Effector memory CD8-positive, alpha-beta T cell (primary cell): ENCODE measurements at regions not wholly inside any gene's neighbourhood (a gene's known extent, or its start where the extent isn't known, plus 50 kb on each side); places are given as distances from the start of the nearest gene placed in this dataset.

ENCODE experiments used
- ATAC-seq: fragments of 150-1000 bp; cut with Tn5 transposase; replicated peaks from 2 replicates; pipeline ENCODE4 v1.10.0; 2021; ENCODE audit warnings: mild to moderate bottlenecking, moderate library complexity
- DNase-seq, 3 experiments: peaks; one replicate each; pipeline ENCODE4 v3.0.0; 2021
- H3K27ac Mint-ChIP-seq, 2 donors: one replicate each; pipeline ENCODE4 v1.8.0; 2022; ENCODE audit warnings: mild to moderate bottlenecking in 2 of 2, mixed read lengths in 2 of 2, moderate library complexity in 2 of 2
- H3K27me3 Mint-ChIP-seq, 2 donors: one replicate each; pipeline ENCODE4 v1.8.0; 2022; ENCODE audit warnings: mixed read lengths in 2 of 2
- H3K36me3 Mint-ChIP-seq: one replicate; pipeline ENCODE4 v1.8.0; 2022; ENCODE audit warnings: mild to moderate bottlenecking, moderate library complexity, mixed read lengths; ENCODE audit not compliant: insufficient read depth
- H3K4me1 Mint-ChIP-seq, 2 donors: one replicate each; pipeline ENCODE4 v1.8.0; 2022; ENCODE audit warnings: low read depth in 2 of 2, mixed read lengths in 2 of 2
- H3K4me3 Mint-ChIP-seq, 2 donors: one replicate each; pipeline ENCODE4 v1.8.0; 2022; ENCODE audit warnings: mild to moderate bottlenecking in 2 of 2, mixed read lengths in 2 of 2, moderate library complexity in 2 of 2
- H3K9me3 Mint-ChIP-seq, 2 donors: one replicate each; pipeline ENCODE4 v1.8.0; 2022; ENCODE audit warnings: mixed read lengths in 2 of 2

GRCh38 chr6:156557251-156557910 lies 219.8 kb upstream of the ARID1B start:
- DNase-seq = no peak
- no peak overlapping the region for H3K27ac Mint-ChIP-seq
- peaks cover 43 to 51% of the 10 kb centered on the region in 2 donors for H3K27me3 Mint-ChIP-seq
- H3K9me3 Mint-ChIP-seq = no peaks in the 10 kb centered on the region
- H3K4me3 Mint-ChIP-seq = no peak overlapping the region
- no peak for ATAC-seq
- H3K36me3 Mint-ChIP-seq = no peaks in the 10 kb centered on the region
- peaks cover 0 to 2% of the 10 kb centered on the region in 2 donors for H3K4me1 Mint-ChIP-seq

DNA sequence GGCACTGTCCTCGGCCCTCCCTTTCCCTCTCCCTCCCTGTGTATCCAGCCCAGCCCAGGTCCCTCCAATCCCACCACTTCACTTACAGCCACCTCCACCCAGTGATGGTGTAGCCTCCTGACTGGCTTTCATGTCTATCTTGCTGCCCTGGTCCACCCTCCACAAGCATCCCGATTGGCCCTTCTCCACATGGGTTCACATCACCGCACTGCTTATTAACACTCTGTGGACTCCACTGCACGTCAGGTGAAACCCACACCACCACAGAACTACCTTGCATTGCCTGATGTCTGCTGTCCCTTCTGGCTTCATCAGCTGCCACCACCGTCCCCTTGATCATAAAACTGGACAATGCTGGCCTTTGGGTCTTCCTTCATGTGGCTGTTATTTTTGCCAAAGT lies 220.4 kb upstream of the ARID1B start:
- Mint-ChIP-seq H3K36me3 (no peaks in the 10 kb centered on the region), H3K27ac (no peak overlapping the region), H3K4me3 (no peak overlapping the region), H3K9me3 (no peaks in the 10 kb centered on the region), H3K27me3 (peaks cover 40 to 47% of the 10 kb centered on the region in 2 donors), H3K4me1 (peaks cover 0 to 2% of the 10 kb centered on the region in 2 donors)
- DNase-seq (no peak), ATAC-seq (no peak)

- Mint-ChIP-seq H3K4me1 (peaks cover 0 to 2% of the 10 kb centered on the region in 2 donors), H3K27me3 (peaks cover 32 to 48% of the 10 kb centered on the region in 2 donors), H3K36me3 (no peaks in the 10 kb centered on the region), H3K9me3 (no peaks in the 10 kb centered on the region), H3K4me3 (no peak overlapping the region), H3K27ac (no peak overlapping the region)
- ATAC-seq (no peak), DNase-seq (no peak)
Observed at GRCh38 chr6:156555116-156555515, 222.1 kb upstream of the ARID1B start.

- peaks cover 28 to 47% of the 10 kb centered on the region in 2 donors for H3K27me3 Mint-ChIP-seq
- peaks cover 0 to 2% of the 10 kb centered on the region in 2 donors for H3K4me1 Mint-ChIP-seq
- no peak overlapping the region for H3K27ac Mint-ChIP-seq
- no peaks in the 10 kb centered on the region for H3K36me3 Mint-ChIP-seq
- no peaks in the 10 kb centered on the region for H3K9me3 Mint-ChIP-seq
- DNase-seq (no peak), ATAC-seq (no peak)
- H3K4me3 Mint-ChIP-seq = no peak overlapping the region
Observed at GRCh38 chr6:156554160-156554559, 223.0 kb upstream of the ARID1B start.

DNA sequence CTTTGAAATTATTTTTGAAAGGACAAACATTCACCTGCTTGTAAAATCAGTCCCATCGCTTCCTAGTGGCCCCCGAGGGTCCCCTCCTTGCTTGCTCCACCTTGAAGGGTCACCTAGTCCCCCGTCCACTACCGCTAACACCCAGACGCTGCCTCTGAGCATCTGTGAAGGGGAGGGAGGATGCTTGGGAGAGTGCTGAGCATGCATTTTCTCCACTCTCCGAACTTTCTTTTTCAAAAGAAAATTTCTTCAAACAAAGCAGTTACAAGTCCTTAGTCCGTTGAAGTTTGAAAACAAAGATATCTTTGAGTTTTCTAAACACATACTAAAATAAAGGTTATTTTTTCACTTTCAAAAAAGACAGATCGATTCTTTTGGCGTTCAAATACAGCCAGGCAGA lies 224.3 kb upstream of the ARID1B start:
- H3K27ac Mint-ChIP-seq = no peak overlapping the region
- peaks cover 0 to 2% of the 10 kb centered on the region in 2 donors for H3K4me1 Mint-ChIP-seq
- H3K9me3 Mint-ChIP-seq = no peaks in the 10 kb centered on the region
- no peak for DNase-seq
- no peaks in the 10 kb centered on the region for H3K36me3 Mint-ChIP-seq
- H3K4me3 Mint-ChIP-seq = no peak overlapping the region
- no peak for ATAC-seq
- H3K27me3 Mint-ChIP-seq = peaks cover 21 to 46% of the 10 kb centered on the region in 2 donors

GRCh38 chr6:156550949-156551348 lies 226.2 kb upstream of the ARID1B start:
- H3K27me3 Mint-ChIP-seq = peaks cover 22 to 38% of the 10 kb centered on the region in 2 donors
- H3K36me3 Mint-ChIP-seq = no peaks in the 10 kb centered on the region
- ATAC-seq = no peak
- no peak overlapping the region for H3K27ac Mint-ChIP-seq
- no peaks in the 10 kb centered on the region for H3K4me1 Mint-ChIP-seq
- H3K9me3 Mint-ChIP-seq = no peaks in the 10 kb centered on the region
- no peak for DNase-seq
- no peak overlapping the region for H3K4me3 Mint-ChIP-seq

DNA sequence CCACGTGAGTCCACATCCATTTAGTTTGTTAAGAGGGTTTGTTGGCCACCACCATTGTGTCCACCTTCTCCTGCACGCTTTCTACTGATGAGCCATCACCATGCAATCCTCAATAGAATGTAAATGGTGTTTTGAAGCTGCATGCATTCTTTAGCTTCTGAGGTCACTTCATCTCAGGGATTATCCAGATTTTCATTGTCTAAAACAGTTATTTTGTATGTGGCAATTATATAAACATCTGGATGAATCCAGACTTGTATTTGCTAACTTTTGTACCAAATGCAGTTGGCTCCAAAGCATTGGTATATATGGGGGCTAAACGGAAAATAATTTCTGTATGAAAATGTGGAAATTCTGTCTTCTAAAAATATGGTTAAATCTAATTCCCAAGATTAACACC lies 231.2 kb upstream of the ARID1B start:
- Mint-ChIP-seq H3K4me1 (peaks cover 0 to 1% of the 10 kb centered on the region in 2 donors), H3K4me3 (no peak overlapping the region), H3K27ac (no peak overlapping the region), H3K9me3 (no peaks in the 10 kb centered on the region), H3K36me3 (no peaks in the 10 kb centered on the region), H3K27me3 (peaks cover 42 to 65% of the 10 kb centered on the region in 2 donors)
- DNase-seq (no peak), ATAC-seq (no peak)

DNA sequence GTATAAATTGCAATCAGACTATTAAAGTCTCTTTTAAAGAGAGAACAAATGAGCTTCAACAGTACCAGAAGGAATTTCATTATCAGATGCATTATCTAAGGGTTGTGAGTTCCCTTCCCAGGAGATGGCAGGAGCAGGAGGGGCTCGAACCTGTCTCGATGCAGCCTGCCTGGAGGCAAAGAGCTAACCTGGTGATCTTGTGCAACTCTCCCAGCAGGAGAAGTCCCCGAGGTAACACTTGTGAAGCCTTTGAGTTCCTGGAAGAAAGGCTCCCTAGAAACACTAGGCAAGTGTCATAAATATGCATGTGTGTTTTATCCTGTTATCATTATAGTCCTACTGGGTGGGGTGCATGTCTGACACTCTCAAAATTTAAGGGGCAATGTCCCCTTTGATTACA lies 232.2 kb upstream of the ARID1B start:
- Mint-ChIP-seq H3K4me3 (no peak overlapping the region), H3K27ac (no peak overlapping the region), H3K27me3 (peaks cover 40 to 56% of the 10 kb centered on the region in 2 donors), H3K9me3 (no peaks in the 10 kb centered on the region), H3K36me3 (no peaks in the 10 kb centered on the region), H3K4me1 (peaks cover 0 to 1% of the 10 kb centered on the region in 2 donors)
- ATAC-seq (no peak), DNase-seq (no peak)

- Mint-ChIP-seq H3K27ac (no peak overlapping the region), H3K4me1 (peaks cover 0 to 1% of the 10 kb centered on the region in 2 donors), H3K27me3 (peaks cover 36 to 49% of the 10 kb centered on the region in 2 donors), H3K9me3 (no peaks in the 10 kb centered on the region), H3K36me3 (no peaks in the 10 kb centered on the region), H3K4me3 (no peak overlapping the region)
- DNase-seq (no peak), ATAC-seq (no peak)
Observed at GRCh38 chr6:156544046-156544445, 233.1 kb upstream of the ARID1B start.

GRCh38 chr6:156543431-156543830 lies 233.7 kb upstream of the ARID1B start:
- ATAC-seq = no peak
- no peak for DNase-seq
- no peaks in the 10 kb centered on the region for H3K36me3 Mint-ChIP-seq
- no peak overlapping the region for H3K27ac Mint-ChIP-seq
- H3K27me3 Mint-ChIP-seq = peaks cover 36 to 49% of the 10 kb centered on the region in 2 donors
- H3K4me3 Mint-ChIP-seq = no peak overlapping the region
- peaks cover 0 to 1% of the 10 kb centered on the region in 2 donors for H3K4me1 Mint-ChIP-seq
- no peaks in the 10 kb centered on the region for H3K9me3 Mint-ChIP-seq

DNA sequence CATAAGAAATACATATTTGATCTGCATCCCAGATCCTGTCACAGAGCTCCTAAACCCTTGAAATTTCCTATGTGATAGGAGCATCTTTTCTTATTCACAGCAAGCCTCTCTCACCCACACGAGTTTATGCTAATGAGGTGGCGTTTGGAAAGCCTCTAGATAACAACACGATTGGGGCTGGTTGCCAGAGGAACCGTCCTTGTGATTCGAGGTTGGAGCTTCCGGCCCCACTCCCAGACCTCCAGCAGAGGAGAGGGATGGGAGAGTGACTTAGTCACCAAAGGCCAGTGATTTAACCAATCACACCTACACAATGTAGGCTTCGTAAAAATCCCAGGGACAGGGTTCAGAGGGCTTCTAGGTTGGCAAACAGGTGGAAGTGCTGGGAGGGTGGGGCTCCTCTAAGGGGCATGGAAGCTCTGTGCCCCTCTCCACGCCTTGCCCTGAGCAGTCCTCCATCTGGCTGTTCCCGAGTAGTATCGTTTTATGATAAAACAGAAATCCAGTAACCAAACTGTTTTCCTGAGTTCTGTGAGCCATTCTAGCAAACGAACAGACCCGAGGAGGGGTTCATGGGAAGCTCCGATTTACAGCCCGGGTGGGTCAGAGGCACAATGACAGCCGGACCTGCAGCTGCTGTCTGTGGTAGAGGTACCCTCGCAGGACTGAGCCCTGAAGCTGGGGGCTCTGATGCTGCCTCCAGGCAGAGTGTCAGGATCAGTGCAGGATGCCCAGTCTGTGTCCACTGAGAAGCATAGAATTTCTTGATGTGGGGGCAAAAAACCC lies 238.1 kb upstream of the ARID1B start:
- H3K27ac Mint-ChIP-seq = no peak overlapping the region
- no peaks in the 10 kb centered on the region for H3K36me3 Mint-ChIP-seq
- no peak for ATAC-seq
- DNase-seq = no peak
- no peaks in the 10 kb centered on the region for H3K9me3 Mint-ChIP-seq
- H3K4me3 Mint-ChIP-seq = no peak overlapping the region
- H3K4me1 Mint-ChIP-seq = no peaks in the 10 kb centered on the region
- peaks cover 20 to 47% of the 10 kb centered on the region in 2 donors for H3K27me3 Mint-ChIP-seq

DNA sequence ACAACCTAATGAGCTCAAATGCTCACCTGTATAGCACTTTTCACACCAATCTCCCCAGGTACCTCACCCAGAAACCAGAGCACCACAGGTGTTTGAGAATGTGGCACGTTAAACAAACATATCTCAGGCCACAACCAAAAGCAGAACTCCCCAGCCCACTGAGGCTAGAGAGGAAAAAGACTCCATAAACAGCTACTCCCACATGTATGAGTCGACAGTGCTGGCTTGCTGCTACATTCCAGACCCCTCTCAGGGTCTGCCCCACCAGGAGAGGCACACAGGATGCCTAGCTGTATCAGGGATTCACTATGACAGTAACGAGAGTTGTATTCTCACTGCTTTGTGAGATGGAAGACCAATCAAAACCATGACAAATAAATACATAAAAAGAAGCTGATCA lies 242.6 kb upstream of the ARID1B start:
- Mint-ChIP-seq H3K9me3 (no peaks in the 10 kb centered on the region), H3K27ac (no peak overlapping the region), H3K4me3 (no peak overlapping the region), H3K4me1 (no peaks in the 10 kb centered on the region), H3K36me3 (no peaks in the 10 kb centered on the region), H3K27me3 (peaks cover 16 to 28% of the 10 kb centered on the region in 2 donors)
- ATAC-seq (no peak), DNase-seq (no peak)

DNA sequence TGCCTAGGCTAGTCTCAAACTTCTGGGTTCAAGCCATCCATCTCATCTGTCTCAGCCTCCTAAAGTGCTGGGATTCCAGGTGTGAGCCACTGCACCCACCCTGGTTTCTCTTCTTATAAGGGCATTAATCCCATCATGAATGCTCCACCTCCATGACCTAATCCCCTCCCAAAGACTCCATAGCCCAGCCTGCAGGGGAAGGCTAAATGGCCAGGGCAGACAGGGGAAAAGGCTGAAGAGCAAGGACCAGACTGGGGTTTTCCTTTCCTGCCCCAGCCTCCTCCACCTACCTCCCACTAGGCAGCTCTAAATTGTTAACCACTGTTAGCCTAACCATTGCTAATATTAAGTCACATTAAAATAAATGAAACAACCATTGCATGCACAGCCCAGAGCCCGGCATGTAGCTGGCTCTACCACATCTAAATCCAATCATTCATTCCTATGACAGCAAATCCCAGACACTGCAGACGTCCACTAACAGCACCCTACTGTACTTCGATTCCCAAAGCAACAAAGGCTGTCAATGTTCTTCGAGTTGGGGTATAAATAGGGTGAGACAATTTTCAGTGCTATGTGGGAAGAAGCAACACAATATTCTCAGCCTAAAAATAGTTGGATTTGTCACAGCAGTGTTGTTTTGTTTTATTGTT lies 243.2 kb upstream of the ARID1B start:
- Mint-ChIP-seq H3K27me3 (peaks cover 16 to 28% of the 10 kb centered on the region in 2 donors), H3K9me3 (no peaks in the 10 kb centered on the region), H3K4me1 (no peaks in the 10 kb centered on the region), H3K27ac (no peak overlapping the region), H3K4me3 (no peak overlapping the region), H3K36me3 (no peaks in the 10 kb centered on the region)
- ATAC-seq (no peak), DNase-seq (no peak)

- DNase-seq = no peak
- Mint-ChIP-seq H3K27me3 (peaks cover 9 to 27% of the 10 kb centered on the region in 2 donors), H3K36me3 (no peaks in the 10 kb centered on the region), H3K9me3 (no peaks in the 10 kb centered on the region), H3K27ac (no peak overlapping the region), H3K4me1 (no peaks in the 10 kb centered on the region), H3K4me3 (no peak overlapping the region)
- no peak for ATAC-seq
Observed at GRCh38 chr6:156526081-156526480, 251.1 kb upstream of the ARID1B start.
